Endothelial cell of umbilical vein (primary cell): ENCODE measurements at regions not wholly inside any gene's neighbourhood (a gene's known extent, or its start where the extent isn't known, plus 50 kb on each side); places are given as distances from the start of the nearest gene placed in this dataset.

ENCODE experiments used
- CTCF ChIP-seq, 2 donors: IDR thresholded peaks; 1 replicate in 1 of 2; 2 replicates in 1 of 2; pipeline ENCODE4 v1.5.1; 2011; ENCODE audit warnings: low read length in 2 of 2, mild to moderate bottlenecking in 2 of 2, moderate library complexity in 2 of 2, control low read depth in 1 of 2, inconsistent platforms in 1 of 2, low read depth in 1 of 2; ENCODE audit not compliant: insufficient read depth in 1 of 2; ENCODE audit errors: extremely low read depth in 1 of 2
- POLR2A ChIP-seq: IDR thresholded peaks from 2 replicates; pipeline ENCODE4 v1.6.1; 2012; ENCODE audit warnings: low read depth, mild to moderate bottlenecking, control low read depth, low read length
- POLR2AphosphoS5 ChIP-seq: IDR thresholded peaks from 2 replicates; pipeline ENCODE4 v1.6.1; 2012; ENCODE audit warnings: low read depth, mild to moderate bottlenecking, control low read depth, low read length, moderate library complexity; ENCODE audit not compliant: insufficient read depth

DNA sequence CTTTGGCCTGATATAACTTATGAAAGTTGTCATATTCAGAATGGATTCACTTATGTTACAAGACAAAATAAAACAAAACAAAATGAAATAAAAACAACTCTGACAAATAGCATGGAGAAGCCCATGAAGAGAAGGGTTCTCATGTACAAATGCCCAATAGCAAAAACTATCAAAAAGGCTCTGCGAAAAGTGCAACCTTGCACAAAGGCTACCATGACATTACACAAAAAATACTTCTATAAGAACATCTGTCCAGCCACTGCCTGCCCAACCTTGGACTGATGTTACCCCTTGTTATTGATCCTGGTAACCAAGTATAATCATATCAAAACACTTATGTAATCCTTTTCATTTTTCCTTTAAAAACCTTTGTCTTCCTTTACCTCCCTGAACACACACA, 213.0 kb downstream of the ATP23 start:
- TF ChIP-seq POLR2AphosphoS5 = no peak
- TF ChIP-seq CTCF (IDR thresholded peaks at IDR 0.05; ENCODE audit: extremely low read depth in 1 of 2, insufficient read depth in 1 of 2, low read depth in 1 of 2, low read length in 2 of 2) = no peak
- TF ChIP-seq POLR2A = no peak
